GM18511 (cell line): ENCODE measurements at regions not wholly inside any gene's neighbourhood (a gene's known extent, or its start where the extent isn't known, plus 50 kb on each side); places are given as distances from the start of the nearest gene placed in this dataset.
A peak's percentile ranks its signal among the peaks of the same experiment; 100 is the strongest.

Experiments
- ATAC-seq: cut with Tn5 transposase; IDR thresholded peaks from one replicate; pipeline ENCODE4 v1.9.1; 2021; ENCODE audit warnings: mild to moderate bottlenecking, moderate library complexity; ENCODE audit not compliant: unreplicated experiment

GRCh38 chr2:212873256-212873655, 278.2 kb downstream of the IKZF2 start:
- ATAC-seq = no peak

DNA sequence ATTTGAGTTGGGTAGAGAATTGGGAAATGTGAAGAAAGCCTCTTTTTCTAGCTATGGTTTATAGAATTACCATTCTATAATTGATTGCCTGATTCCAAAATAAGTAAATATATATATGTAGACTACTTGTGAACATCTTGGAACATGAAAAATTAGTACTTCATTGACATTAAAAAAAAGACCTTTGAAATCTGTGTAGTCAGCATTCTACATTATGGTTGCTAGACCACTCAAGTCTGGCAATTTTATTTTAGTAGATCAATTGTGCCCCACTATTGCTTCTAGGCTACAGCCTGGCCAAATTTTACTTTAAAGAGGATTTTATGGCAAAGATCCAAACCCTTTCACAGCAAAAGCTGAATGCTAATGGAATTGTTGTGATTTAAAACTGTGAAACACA, 279.8 kb downstream of the IKZF2 start:
- no peak for ATAC-seq

DNA sequence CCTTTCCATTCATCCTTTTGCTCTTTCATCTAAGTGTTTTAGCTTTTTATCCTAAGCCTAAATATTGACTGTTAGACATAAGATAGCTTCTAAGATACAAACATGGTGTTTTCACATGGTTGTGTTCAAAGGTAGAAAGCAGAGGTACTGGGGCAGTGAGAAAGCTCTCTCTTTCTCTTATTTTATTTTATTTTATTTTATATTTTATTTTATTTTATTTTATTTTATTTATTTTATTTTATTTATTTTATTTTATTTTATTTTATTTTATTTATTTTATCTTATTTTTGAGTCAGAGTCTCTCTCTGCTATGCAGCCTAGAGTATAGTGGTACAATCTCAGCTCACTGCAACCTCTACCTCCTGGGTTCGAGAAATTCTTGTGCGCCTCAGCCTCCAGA, 287.2 kb downstream of the IKZF2 start:
- ATAC-seq = no peak

GRCh38 chr2:212863185-212863588, 288.2 kb downstream of the IKZF2 start:
- peak; percentile 52 for ATAC-seq

GRCh38 chr2:212858496-212858895, 292.9 kb downstream of the IKZF2 start:
- ATAC-seq = no peak

- ATAC-seq = no peak
These were observed 296.6 kb downstream of the IKZF2 start for GRCh38 chr2:212854771-212855170.

DNA sequence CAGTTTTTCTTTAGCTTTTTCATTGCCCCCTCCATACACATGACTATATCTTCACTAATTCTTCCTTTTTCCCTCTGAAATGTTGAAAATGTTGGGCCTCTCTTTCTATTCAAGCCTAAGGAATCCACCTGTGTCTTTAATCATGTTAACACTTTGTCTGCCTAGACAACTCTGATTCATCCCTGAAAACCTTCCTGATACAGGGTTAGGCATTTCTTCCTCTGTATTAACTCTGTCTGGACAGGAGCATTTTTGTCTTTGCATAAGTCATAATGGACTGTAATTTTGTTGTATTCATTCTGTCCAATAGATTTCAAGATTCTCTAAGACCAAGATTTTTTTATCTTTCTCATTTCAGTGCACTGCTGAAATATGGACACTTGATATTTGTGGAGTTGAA, 297.3 kb downstream of the IKZF2 start:
- no peak for ATAC-seq

DNA sequence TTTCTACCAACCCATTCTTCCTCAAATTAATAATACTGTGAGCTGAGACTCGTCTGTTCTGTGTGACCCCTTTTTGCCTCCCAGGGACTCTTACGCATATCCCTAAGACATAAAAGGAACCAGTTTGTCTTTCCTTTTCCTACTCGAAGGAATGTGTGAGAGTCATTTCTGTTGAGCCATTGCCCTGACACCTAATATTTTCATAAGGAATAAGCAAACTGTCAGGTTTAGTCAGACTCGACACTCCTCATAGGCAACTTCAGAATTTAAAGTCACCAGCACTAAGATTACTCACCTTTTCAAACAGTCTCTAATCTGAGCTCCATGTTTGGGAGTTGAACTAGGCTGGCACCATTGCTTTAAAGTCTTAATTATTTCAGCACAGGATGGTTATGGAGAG, 305.5 kb downstream of the IKZF2 start:
- no peak for ATAC-seq

DNA sequence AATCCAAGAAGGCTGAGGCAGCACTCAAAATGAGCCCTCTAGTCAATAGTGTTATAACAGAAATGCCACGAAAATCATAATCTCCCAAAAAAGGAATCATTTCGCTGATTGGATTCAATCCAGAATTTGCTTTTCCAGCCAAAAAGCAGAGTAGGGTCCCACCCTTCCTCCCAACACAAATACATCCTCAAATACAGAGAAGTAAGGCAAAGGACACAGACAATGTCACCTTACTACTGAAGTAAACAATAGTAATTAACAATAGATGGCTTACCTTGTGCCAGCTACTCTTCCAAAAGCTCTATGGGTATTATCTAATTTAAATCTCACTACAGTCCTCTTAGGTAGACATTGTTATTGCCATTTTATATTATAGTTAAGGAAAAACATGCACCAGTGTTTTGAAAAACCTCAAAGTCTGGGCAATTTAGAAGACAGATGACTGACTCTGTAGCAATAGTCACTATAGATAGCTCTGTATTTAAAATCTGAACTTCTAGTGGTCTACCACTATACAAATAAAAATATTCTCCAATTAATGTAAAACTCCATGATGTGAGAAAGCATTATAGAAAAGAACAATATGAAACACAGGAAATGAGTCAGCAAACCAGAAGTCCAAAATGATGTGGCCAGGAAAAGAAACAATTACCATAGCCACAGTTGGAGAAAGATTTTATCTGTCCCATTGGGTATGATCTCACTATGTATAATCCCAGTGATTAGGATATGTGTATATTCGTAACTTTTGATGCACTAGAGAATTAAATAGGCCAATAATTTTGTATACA, 305.0 kb upstream of the ERBB4 start:
- ATAC-seq = no peak

- no peak for ATAC-seq
These were observed 304.1 kb upstream of the ERBB4 start for GRCh38 chr2:212842544-212843185.

- ATAC-seq = no peak
These were observed 302.9 kb upstream of the ERBB4 start for GRCh38 chr2:212841460-212841859.

GRCh38 chr2:212832211-212833195, 293.9 kb upstream of the ERBB4 start:
- ATAC-seq = no peak

DNA sequence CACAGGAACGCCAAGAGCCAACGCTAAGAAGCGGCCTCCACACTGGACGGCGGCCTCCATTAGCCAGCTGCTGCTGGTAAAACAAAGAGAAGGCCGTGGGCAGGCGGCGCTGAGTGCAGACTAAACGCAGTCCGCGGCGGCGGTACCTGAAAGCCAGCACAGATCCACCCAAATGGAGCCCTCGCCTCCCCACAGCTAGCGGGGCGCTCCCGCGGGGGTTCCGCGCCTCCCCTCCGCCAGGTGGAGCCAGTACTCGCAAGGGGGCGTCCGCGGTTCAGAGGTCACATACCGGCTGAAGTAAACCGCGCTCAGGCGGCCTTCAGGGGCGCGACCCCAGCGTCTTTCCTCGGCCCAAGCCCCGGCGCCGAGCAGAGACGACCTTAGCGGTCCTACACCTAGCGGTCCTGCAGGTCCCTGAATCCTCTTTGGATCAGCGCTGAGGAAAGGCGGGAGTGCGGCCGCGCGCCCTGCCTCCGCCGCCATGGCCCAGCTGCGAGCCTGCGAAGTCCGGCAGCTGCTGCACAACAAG, 293.1 kb upstream of the ERBB4 start:
- no peak for ATAC-seq

GRCh38 chr2:212816267-212816666, 277.7 kb upstream of the ERBB4 start:
- no peak for ATAC-seq

GRCh38 chr2:212815453-212815852, 276.9 kb upstream of the ERBB4 start:
- ATAC-seq = peak; percentile 53

GRCh38 chr2:212814941-212815340, 276.3 kb upstream of the ERBB4 start:
- peak; percentile 29 for ATAC-seq

DNA sequence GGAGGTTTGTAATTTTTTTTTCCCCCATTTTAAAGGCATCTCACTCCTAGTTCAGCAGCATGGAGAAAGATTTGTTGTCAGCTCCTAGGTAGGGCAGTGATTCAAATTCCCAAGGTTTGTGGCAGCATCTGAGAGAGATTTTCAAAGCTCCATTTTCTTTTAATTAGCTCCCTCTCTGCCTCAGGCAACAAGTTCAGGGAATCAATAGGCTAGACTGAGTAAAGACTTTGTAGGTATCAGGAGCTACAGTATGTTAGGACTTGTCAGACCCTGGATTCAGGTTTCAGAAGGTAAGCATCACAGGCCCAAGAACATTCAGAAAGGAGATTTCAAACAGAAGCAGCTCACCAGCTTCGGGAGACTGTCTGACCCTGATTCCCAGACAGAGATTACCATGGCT, 273.3 kb upstream of the ERBB4 start:
- ATAC-seq = no peak

DNA sequence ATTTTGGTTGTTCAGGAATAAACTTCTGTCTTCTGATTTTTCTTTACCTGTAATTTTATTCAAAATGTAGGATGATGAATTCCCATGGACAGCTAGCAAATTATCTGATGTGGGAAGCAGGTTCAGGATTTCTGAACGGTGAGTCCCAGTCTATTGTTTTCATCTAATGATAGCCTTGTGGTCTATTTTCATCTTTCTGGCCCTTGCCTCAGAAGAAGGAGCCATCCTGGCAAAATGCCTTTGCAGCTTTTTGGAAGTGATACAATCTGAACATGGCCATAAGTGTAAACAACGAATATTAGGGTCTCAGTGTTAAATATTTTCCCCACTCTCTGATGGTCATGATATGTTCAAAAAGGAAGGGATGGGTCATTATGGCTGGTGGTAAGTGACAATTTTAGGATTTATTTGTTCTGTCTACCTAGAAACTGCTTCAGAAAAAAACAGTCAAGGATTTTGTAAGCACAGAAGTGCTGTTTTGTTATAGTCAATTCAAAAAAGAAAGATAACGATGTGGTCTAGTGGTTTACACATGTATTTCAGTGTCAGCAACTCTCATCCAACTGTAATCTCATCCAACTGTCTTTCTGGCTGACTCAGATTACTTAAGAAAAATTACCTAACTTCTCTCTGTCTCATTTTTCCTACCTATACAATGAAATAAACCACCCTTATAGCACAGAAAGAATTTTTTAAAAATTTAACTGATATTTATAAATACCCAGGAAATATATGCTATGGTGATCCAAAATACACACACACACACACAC, 272.6 kb upstream of the ERBB4 start:
- ATAC-seq = no peak

GRCh38 chr2:212797484-212798205, 259.0 kb upstream of the ERBB4 start:
- no peak for ATAC-seq

- ATAC-seq = peak; percentile 80
These were observed 255.9 kb upstream of the ERBB4 start for GRCh38 chr2:212794471-212794870.
